ENCODE measurements at regions not wholly inside any gene's neighbourhood (a gene's known extent, or its start where the extent isn't known, plus 50 kb on each side); places are given as distances from the start of the nearest gene placed in this dataset.

- H3K27ac ChIP-seq (ENCODE audit: extremely low read length, insufficient read depth, low read length): no peak overlapping the region
- peaks cover 79% of the 10 kb centered on the region for H3K9me3 ChIP-seq (ENCODE audit: low read length)
- H3K4me1 ChIP-seq (ENCODE audit: insufficient read depth, low read length): no peaks in the 10 kb centered on the region
- H3K9ac ChIP-seq (ENCODE audit: insufficient read depth, low read depth, low read length): no peak overlapping the region
- H3K4me3 ChIP-seq (replicated peaks in 1 of 3; ENCODE audit: insufficient read depth in 1 of 3, low read depth in 2 of 3, low read length in 3 of 3): no peak overlapping the region
- H4K20me1 ChIP-seq (ENCODE audit: insufficient read depth, low read length): no peaks in the 10 kb centered on the region
- H3K4me2 ChIP-seq (ENCODE audit: low read depth, low read length): no peak overlapping the region
- H3K79me2 ChIP-seq (ENCODE audit: insufficient read depth, low read length): no peaks in the 10 kb centered on the region
- CTCF ChIA-PET (ENCODE audit: low intra/inter-chr PET ratio, low total read pairs): no interaction called here
- intact Hi-C loops (cut with micrococcal nuclease; ENCODE audit: unreplicated experiment): no loop called here
- no peaks in the 10 kb centered on the region for H3K36me3 ChIP-seq (replicated peaks in 1 of 2; ENCODE audit: control insufficient read depth in 1 of 2, insufficient read depth in 2 of 2, low read length in 2 of 2)
- FAIRE-seq: no peak
- POLR2A ChIA-PET: no interaction called here
- no TSS peak for BruUV-seq (replicated peaks)
- ATAC-seq: no peak
- 1% methylated on average over 3 of the region's 3 CpGs for WGBS (ENCODE audit: low lambda C conversion rate)
- no peaks in the 10 kb centered on the region for H3K27me3 ChIP-seq (ENCODE audit: control insufficient read depth in 1 of 2, insufficient read depth in 2 of 2, low read length in 2 of 2)
- no peak overlapping the region for H2AFZ ChIP-seq (ENCODE audit: low read length)
- no peak for DNase-seq (ENCODE audit: low spot score)
- in situ Hi-C loops (cut with HindIII; ENCODE audit: extremely low pct_ligation_motif_present, low pct_unique_long_range_greater_than_20kb): no loop called here
- TF ChIP-seq ZBTB46 (CRISPR knock-in tag; IDR thresholded peaks at IDR 0.05; ENCODE audit: borderline replicate concordance) (no peak), PRDM4 (CRISPR knock-in tag; IDR thresholded peaks at IDR 0.05; ENCODE audit: borderline replicate concordance) (no peak), TGIF2 (CRISPR knock-in tag; IDR thresholded peaks at IDR 0.05) (no peak), ZNF335 (CRISPR knock-in tag; IDR thresholded peaks at IDR 0.05) (no peak), PCBP1 (IDR thresholded peaks at IDR 0.05; ENCODE audit: borderline replicate concordance, low read depth, low read length) (no peak), ATF6 (CRISPR knock-in tag; conservative IDR thresholded peaks at IDR 0.05) (no peak), MXD4 (CRISPR knock-in tag; IDR thresholded peaks at IDR 0.05) (no peak), STAT5B (CRISPR knock-in tag; IDR thresholded peaks at IDR 0.05) (no peak), ZBTB39 (CRISPR knock-in tag; IDR thresholded peaks at IDR 0.05) (no peak), SALL1 (CRISPR knock-in tag; IDR thresholded peaks at IDR 0.05) (no peak)
Measured at GRCh38 chr4:30265716-30266115, 454.5 kb upstream of the PCDH7 start.
